Thoracic aorta (tissue), 2 donors: ENCODE measurements at regions not wholly inside any gene's neighbourhood (a gene's known extent, or its start where the extent isn't known, plus 50 kb on each side); places are given as distances from the start of the nearest gene placed in this dataset.

Experiments
- ATAC-seq: fragments of 150-250 bp; one replicate; pipeline ENCODE4 v1.8.0; 2017; ENCODE audit warnings: low read depth; ENCODE audit not compliant: insufficient number of reproducible peaks, low FRiP score
- DNase-seq: peaks from one replicate; pipeline ENCODE4 v3.0.0-alpha.2; 2020; ENCODE audit warnings: low spot score
- H3K27ac ChIP-seq, 2 donors: fragments of 200-600 bp; sonication (generic); 1 replicate in 1 of 2; 2 replicates in 1 of 2; pipeline ENCODE4 v1.5.1; 2016; ENCODE audit warnings: mild to moderate bottlenecking in 2 of 2, moderate library complexity in 2 of 2
- H3K27me3 ChIP-seq: fragments of 200-600 bp; sonication (generic); replicated peaks from 2 replicates; pipeline ENCODE4 v1.6.0; 2016; ENCODE audit warnings: mild to moderate bottlenecking; ENCODE audit not compliant: insufficient read depth
- H3K36me3 ChIP-seq: fragments of 200-600 bp; sonication (generic); one replicate; pipeline ENCODE4 v1.5.1; 2016
- H3K4me1 ChIP-seq, 2 donors: fragments of 200-600 bp; sonication (generic); 1 replicate in 1 of 2; 2 replicates in 1 of 2; pipeline versions ENCODE4 v1.5.1 to v1.6.0; 2016; ENCODE audit warnings: low read depth in 2 of 2, mild to moderate bottlenecking in 1 of 2; ENCODE audit not compliant: control insufficient read depth in 1 of 2
- H3K4me3 ChIP-seq: fragments of 200-600 bp; sonication (generic); 2 replicates; pipeline ENCODE4 v1.5.1; 2016; ENCODE audit warnings: mild to moderate bottlenecking
- H3K9me3 ChIP-seq: fragments of 200-600 bp; sonication (generic); 2 replicates; pipeline ENCODE4 v1.5.1; 2016
- CTCF ChIP-seq: fragments of 200-600 bp; sonication (generic); IDR thresholded peaks from one replicate; pipeline ENCODE4 v1.5.1; 2019; ENCODE audit warnings: antibody characterized with exemption

GRCh38 chr10:130696870-130697269, 560.7 kb downstream of the GLRX3 start:
- TF ChIP-seq CTCF, result no peak
- no peak for ATAC-seq
- Histone ChIP-seq H3K36me3 (no peaks in the 10 kb centered on the region), H3K4me1 (no peaks in the 10 kb centered on the region), H3K9me3 (no peaks in the 10 kb centered on the region), H3K4me3 (no peak overlapping the region), H3K27me3 (no peaks in the 10 kb centered on the region), H3K27ac (no peak overlapping the region)
- DNase-seq, result no peak

GRCh38 chr10:130707389-130707979, 571.3 kb downstream of the GLRX3 start:
- no peak for ATAC-seq
- no peak for TF ChIP-seq CTCF
- H3K4me1 ChIP-seq, result no peaks in the 10 kb centered on the region
- no peaks in the 10 kb centered on the region for H3K36me3 ChIP-seq
- no peak overlapping the region for H3K27ac ChIP-seq
- DNase-seq, result no peak
- H3K27me3 ChIP-seq, result no peaks in the 10 kb centered on the region
- H3K9me3 ChIP-seq, result no peaks in the 10 kb centered on the region
- no peak overlapping the region for H3K4me3 ChIP-seq

GRCh38 chr10:130708465-130709070, 572.4 kb downstream of the GLRX3 start:
- no peak overlapping the region for H3K27ac ChIP-seq
- no peak for TF ChIP-seq CTCF
- no peaks in the 10 kb centered on the region for H3K4me1 ChIP-seq
- no peak overlapping the region for H3K4me3 ChIP-seq
- DNase-seq (no peak), ATAC-seq (no peak)
- H3K9me3 ChIP-seq, result no peaks in the 10 kb centered on the region
- H3K27me3 ChIP-seq, result no peaks in the 10 kb centered on the region
- H3K36me3 ChIP-seq, result no peaks in the 10 kb centered on the region

GRCh38 chr10:130709415-130709814, 573.2 kb downstream of the GLRX3 start:
- no peaks in the 10 kb centered on the region for H3K9me3 ChIP-seq
- H3K4me1 ChIP-seq, result no peaks in the 10 kb centered on the region
- H3K27ac ChIP-seq, result no peak overlapping the region
- H3K36me3 ChIP-seq, result no peaks in the 10 kb centered on the region
- DNase-seq (no peak), ATAC-seq (no peak)
- no peak overlapping the region for H3K4me3 ChIP-seq
- no peaks in the 10 kb centered on the region for H3K27me3 ChIP-seq
- no peak for TF ChIP-seq CTCF

GRCh38 chr10:130711072-130711471, 574.9 kb downstream of the GLRX3 start:
- ATAC-seq (no peak), DNase-seq (no peak)
- TF ChIP-seq CTCF, result no peak

More at GRCh38 chr10:130711072-130711471, 574.9 kb downstream of the GLRX3 start:
- no peak overlapping the region for H3K4me3 ChIP-seq
- no peaks in the 10 kb centered on the region for H3K27me3 ChIP-seq
- no peaks in the 10 kb centered on the region for H3K9me3 ChIP-seq
- H3K36me3 ChIP-seq, result no peaks in the 10 kb centered on the region
- no peak overlapping the region for H3K27ac ChIP-seq
- no peaks in the 10 kb centered on the region for H3K4me1 ChIP-seq
